Transverse colon (tissue), 4 donors: ENCODE measurements at regions not wholly inside any gene's neighbourhood (a gene's known extent, or its start where the extent isn't known, plus 50 kb on each side); places are given as distances from the start of the nearest gene placed in this dataset.

Experiments
- POLR2A ChIP-seq: fragments of 450-650 bp; IDR thresholded peaks from one replicate; pipeline ENCODE4 v1.6.1; 2016; ENCODE audit warnings: antibody characterized with exemption, mild to moderate bottlenecking, moderate library complexity
- POLR2AphosphoS5 ChIP-seq, 3 donors: sonication (generic); formaldehyde crosslinking; IDR thresholded peaks; one replicate each; pipeline ENCODE4 v1.6.1; 2016; ENCODE audit warnings: antibody characterized with exemption in 3 of 3
- TF ChIP-seq, protein P1 (sequence below), 5 experiments: fragments of 200-600 bp in 3 of 5; fragments of 450-650 bp in 2 of 5; sonication (generic) in 3 of 5; IDR thresholded peaks; 1 replicate in 2 of 5; 2 replicates in 3 of 5; pipeline ENCODE4 v1.5.1; 2016 to 2017; ENCODE audit warnings: antibody characterized with exemption in 5 of 5, inconsistent platforms in 3 of 5, mild to moderate bottlenecking in 2 of 5, moderate library complexity in 1 of 5

DNA sequence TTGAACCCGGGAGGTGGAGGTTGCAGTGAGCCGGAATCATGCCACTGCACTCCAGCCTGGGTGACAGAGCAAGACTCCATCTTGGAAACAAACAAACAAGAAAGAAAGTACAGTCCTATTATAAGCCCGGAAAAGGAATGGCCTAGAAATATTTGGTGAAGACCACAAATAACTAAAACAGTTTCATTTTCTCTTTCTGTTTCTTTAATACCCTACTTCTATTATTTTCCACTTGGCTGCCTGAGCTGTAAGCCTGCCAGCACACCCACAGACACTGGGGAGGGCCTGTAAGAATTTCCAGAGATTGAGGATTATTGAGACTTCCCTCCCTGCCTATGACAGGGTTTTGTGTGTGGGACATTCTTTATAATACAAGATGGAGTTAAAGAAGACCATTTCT is 188.0 kb upstream of the DCC start:
- TF ChIP-seq, protein P1, sequence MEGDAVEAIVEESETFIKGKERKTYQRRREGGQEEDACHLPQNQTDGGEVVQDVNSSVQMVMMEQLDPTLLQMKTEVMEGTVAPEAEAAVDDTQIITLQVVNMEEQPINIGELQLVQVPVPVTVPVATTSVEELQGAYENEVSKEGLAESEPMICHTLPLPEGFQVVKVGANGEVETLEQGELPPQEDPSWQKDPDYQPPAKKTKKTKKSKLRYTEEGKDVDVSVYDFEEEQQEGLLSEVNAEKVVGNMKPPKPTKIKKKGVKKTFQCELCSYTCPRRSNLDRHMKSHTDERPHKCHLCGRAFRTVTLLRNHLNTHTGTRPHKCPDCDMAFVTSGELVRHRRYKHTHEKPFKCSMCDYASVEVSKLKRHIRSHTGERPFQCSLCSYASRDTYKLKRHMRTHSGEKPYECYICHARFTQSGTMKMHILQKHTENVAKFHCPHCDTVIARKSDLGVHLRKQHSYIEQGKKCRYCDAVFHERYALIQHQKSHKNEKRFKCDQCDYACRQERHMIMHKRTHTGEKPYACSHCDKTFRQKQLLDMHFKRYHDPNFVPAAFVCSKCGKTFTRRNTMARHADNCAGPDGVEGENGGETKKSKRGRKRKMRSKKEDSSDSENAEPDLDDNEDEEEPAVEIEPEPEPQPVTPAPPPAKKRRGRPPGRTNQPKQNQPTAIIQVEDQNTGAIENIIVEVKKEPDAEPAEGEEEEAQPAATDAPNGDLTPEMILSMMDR (IDR thresholded peaks at IDR 0.05): no peak
- TF ChIP-seq POLR2A: no peak
- no peak for TF ChIP-seq POLR2AphosphoS5 (IDR thresholded peaks at IDR 0.05)
